ENCODE measurements at regions not wholly inside any gene's neighbourhood (a gene's known extent, or its start where the extent isn't known, plus 50 kb on each side); places are given as distances from the start of the nearest gene placed in this dataset.

GRCh38 chr1:95578462-95578861, 344.5 kb downstream of the RWDD3 start:
- TF ChIP-seq CTCF (IDR thresholded peaks at IDR 0.05; ENCODE audit: insufficient read depth, low read depth, low read length): no peak
- no peak for TF ChIP-seq EZH2 (IDR thresholded peaks at IDR 0.05; ENCODE audit: insufficient read depth, low read length)

All from astrocyte (in vitro differentiated cells and primary cell).